Astrocyte (in vitro differentiated cells and primary cell): ENCODE measurements at regions not wholly inside any gene's neighbourhood (a gene's known extent, or its start where the extent isn't known, plus 50 kb on each side); places are given as distances from the start of the nearest gene placed in this dataset.

Experiments used
- EZH2 ChIP-seq: IDR thresholded peaks from 2 replicates; pipeline ENCODE4 v1.6.1; 2012; ENCODE audit warnings: mild to moderate bottlenecking, low read length, inconsistent platforms; ENCODE audit not compliant: insufficient read depth
- TF ChIP-seq, protein P1 (sequence below): IDR thresholded peaks from 2 replicates; pipeline ENCODE4 v1.5.1; 2011; ENCODE audit warnings: low read depth, mild to moderate bottlenecking, inconsistent platforms, low read length, moderate library complexity; ENCODE audit not compliant: insufficient read depth

DNA sequence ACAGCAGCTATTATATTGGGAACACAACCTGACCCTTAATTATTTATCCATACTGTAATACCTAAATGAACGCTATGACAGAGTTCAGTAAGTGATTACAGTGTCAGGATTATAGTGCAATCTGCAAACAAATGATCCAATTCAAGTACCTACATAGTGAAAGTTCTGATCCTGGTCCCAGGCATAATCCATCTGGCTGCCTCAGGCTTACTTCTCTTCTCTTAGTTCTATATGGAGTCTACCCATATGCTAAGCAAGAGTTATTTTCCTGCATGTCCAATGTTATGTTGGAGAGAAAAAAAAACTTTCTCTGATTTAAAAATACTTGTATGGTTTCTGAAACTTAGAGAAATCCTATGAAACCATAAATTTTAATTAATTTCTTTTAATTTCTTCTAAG lies 1487.7 kb upstream of the SLC10A2 start:
- TF ChIP-seq, protein P1, sequence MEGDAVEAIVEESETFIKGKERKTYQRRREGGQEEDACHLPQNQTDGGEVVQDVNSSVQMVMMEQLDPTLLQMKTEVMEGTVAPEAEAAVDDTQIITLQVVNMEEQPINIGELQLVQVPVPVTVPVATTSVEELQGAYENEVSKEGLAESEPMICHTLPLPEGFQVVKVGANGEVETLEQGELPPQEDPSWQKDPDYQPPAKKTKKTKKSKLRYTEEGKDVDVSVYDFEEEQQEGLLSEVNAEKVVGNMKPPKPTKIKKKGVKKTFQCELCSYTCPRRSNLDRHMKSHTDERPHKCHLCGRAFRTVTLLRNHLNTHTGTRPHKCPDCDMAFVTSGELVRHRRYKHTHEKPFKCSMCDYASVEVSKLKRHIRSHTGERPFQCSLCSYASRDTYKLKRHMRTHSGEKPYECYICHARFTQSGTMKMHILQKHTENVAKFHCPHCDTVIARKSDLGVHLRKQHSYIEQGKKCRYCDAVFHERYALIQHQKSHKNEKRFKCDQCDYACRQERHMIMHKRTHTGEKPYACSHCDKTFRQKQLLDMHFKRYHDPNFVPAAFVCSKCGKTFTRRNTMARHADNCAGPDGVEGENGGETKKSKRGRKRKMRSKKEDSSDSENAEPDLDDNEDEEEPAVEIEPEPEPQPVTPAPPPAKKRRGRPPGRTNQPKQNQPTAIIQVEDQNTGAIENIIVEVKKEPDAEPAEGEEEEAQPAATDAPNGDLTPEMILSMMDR, result no peak
- no peak for TF ChIP-seq EZH2
